Ishikawa (cell line): ENCODE measurements at regions not wholly inside any gene's neighbourhood (a gene's known extent, or its start where the extent isn't known, plus 50 kb on each side); places are given as distances from the start of the nearest gene placed in this dataset.

Source experiments
- CEBPB ChIP-seq: IDR thresholded peaks from 2 replicates; pipeline ENCODE4 v1.6.1; 2012
- CREB1 ChIP-seq: IDR thresholded peaks from 2 replicates; pipeline ENCODE4 v1.6.1; 2012; ENCODE audit warnings: low read depth
- EGR1 ChIP-seq: IDR thresholded peaks from 2 replicates; pipeline ENCODE4 v1.6.1; 2012
- EP300 ChIP-seq: IDR thresholded peaks from 2 replicates; pipeline ENCODE4 v1.6.1; 2012; ENCODE audit warnings: borderline replicate concordance
- FOXM1 ChIP-seq: IDR thresholded peaks from 2 replicates; pipeline ENCODE4 v1.6.1; 2012; ENCODE audit warnings: low read depth, borderline replicate concordance
- MAX ChIP-seq: IDR thresholded peaks from 2 replicates; pipeline ENCODE4 v1.6.1; 2012
- NFIC ChIP-seq: IDR thresholded peaks from 2 replicates; pipeline ENCODE4 v1.6.1; 2012
- RAD21 ChIP-seq: IDR thresholded peaks from 2 replicates; pipeline ENCODE4 v1.6.1; 2012; ENCODE audit warnings: low read depth
- REST ChIP-seq: IDR thresholded peaks from 2 replicates; pipeline ENCODE4 v1.6.1; 2012; ENCODE audit warnings: low read depth, mild to moderate bottlenecking
- TAF1 ChIP-seq: IDR thresholded peaks from 2 replicates; pipeline ENCODE4 v1.6.1; 2012; ENCODE audit warnings: low read depth, mild to moderate bottlenecking
- TCF12 ChIP-seq: IDR thresholded peaks from 2 replicates; pipeline ENCODE4 v1.6.1; 2012; ENCODE audit warnings: low read depth
- TEAD4 ChIP-seq: IDR thresholded peaks from 2 replicates; pipeline ENCODE4 v1.6.1; 2012
- USF1 ChIP-seq: IDR thresholded peaks from 2 replicates; pipeline ENCODE4 v1.6.1; 2012
- YY1 ChIP-seq: IDR thresholded peaks from 2 replicates; pipeline ENCODE4 v1.6.1; 2012; ENCODE audit warnings: low read depth
- ZBTB7A ChIP-seq: IDR thresholded peaks from 2 replicates; pipeline ENCODE4 v1.6.1; 2012; ENCODE audit warnings: low read depth

- no peak for TF ChIP-seq CREB1
- no peak for TF ChIP-seq EGR1
- TF ChIP-seq USF1: no peak
- no peak for TF ChIP-seq ZBTB7A
- no peak for TF ChIP-seq YY1
- no peak for TF ChIP-seq TAF1
- TF ChIP-seq TEAD4: no peak
- TF ChIP-seq FOXM1: no peak
- TF ChIP-seq RAD21: no peak
- no peak for TF ChIP-seq MAX
- no peak for TF ChIP-seq NFIC
- TF ChIP-seq EP300: no peak
- TF ChIP-seq TCF12: no peak
- TF ChIP-seq CEBPB: no peak
Measured at GRCh38 chr2:39510140-39510539, 73.1 kb upstream of the MAP4K3 start.

- TF ChIP-seq MAX (no peak), ZBTB7A (no peak), REST (no peak), YY1 (no peak), NFIC (peak; percentile 31), USF1 (no peak), TAF1 (no peak), CREB1 (no peak), TEAD4 (peak; percentile 34; the same call in 1 of the 2 replicates), RAD21 (no peak), TCF12 (no peak)
Measured at GRCh38 chr2:39511219-39511604, 74.1 kb upstream of the MAP4K3 start.

GRCh38 chr2:39511605-39512433 is 74.7 kb upstream of the MAP4K3 start:
- no peak for TF ChIP-seq EP300
- TF ChIP-seq EGR1: no peak
- no peak for TF ChIP-seq TAF1
- TF ChIP-seq CREB1: no peak
- no peak for TF ChIP-seq RAD21
- no peak for TF ChIP-seq NFIC
- TF ChIP-seq MAX: no peak
- no peak for TF ChIP-seq CEBPB
- no peak for TF ChIP-seq USF1

GRCh38 chr2:39512434-39512935 is 75.4 kb upstream of the MAP4K3 start:
- TF ChIP-seq FOXM1: no peak
- TF ChIP-seq CEBPB: no peak
- TF ChIP-seq EP300: no peak

DNA sequence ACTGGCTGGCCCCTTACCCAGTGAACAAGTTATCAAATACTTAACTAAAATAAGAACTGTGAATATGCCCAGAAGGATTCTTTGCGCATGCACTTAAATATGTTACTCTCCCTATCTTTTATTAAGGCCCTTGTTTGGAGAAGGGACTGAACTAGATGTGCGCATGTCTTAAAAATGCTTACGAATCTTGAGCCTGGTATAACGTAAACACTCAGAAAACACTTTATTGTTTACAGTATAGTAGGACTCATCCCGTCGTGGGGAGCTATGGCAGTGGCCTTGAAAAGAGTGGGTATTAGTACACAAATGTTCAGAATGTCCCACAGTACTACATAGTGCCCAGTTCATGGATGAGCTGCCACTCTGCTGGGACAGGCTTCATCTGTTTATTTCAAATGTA is 75.9 kb upstream of the MAP4K3 start:
- TF ChIP-seq EP300 (no peak), TCF12 (no peak), ZBTB7A (no peak), USF1 (no peak), REST (no peak), YY1 (no peak), CREB1 (no peak), EGR1 (no peak), CEBPB (no peak), TEAD4 (no peak), FOXM1 (no peak), TAF1 (no peak), MAX (no peak), NFIC (no peak)
